WERI-Rb-1 (cell line): ENCODE measurements at regions not wholly inside any gene's neighbourhood (a gene's known extent, or its start where the extent isn't known, plus 50 kb on each side); places are given as distances from the start of the nearest gene placed in this dataset.
A peak's percentile ranks its signal among the peaks of the same experiment; 100 is the strongest.

Experiments used
- DNase-seq: peaks from one replicate; pipeline ENCODE4 v3.0.0-alpha.2; 2020
- H3K27ac ChIP-seq: fragments of 250-450 bp; sonication (Bioruptor Pico); 2 replicates; pipeline ENCODE4 v1.5.1; 2020; ENCODE audit warnings: mild to moderate bottlenecking, moderate library complexity
- H3K27me3 ChIP-seq: fragments of 250-450 bp; sonication (Bioruptor Pico); 2 replicates; pipeline ENCODE4 v1.5.1; 2021; ENCODE audit warnings: mild to moderate bottlenecking, low read depth, moderate library complexity; ENCODE audit not compliant: insufficient read depth, severe bottlenecking
- H3K36me3 ChIP-seq: fragments of 250-450 bp; sonication (Bioruptor Pico); 2 replicates; pipeline ENCODE4 v1.5.1; 2020; ENCODE audit warnings: mild to moderate bottlenecking, moderate library complexity
- H3K4me3 ChIP-seq: 2 replicates; pipeline ENCODE4 v1.5.1; 2011; ENCODE audit warnings: low read depth, mild to moderate bottlenecking, control low read depth, low read length
- H3K9me3 ChIP-seq: fragments of 250-450 bp; sonication (Bioruptor Pico); 2 replicates; pipeline ENCODE4 v1.5.1; 2021; ENCODE audit warnings: mild to moderate bottlenecking, moderate library complexity; ENCODE audit not compliant: severe bottlenecking
- CTCF ChIP-seq: IDR thresholded peaks from 2 replicates; pipeline ENCODE4 v1.5.1; 2011; ENCODE audit warnings: low read depth, mild to moderate bottlenecking, control low read depth, inconsistent platforms, low read length

- Histone ChIP-seq H3K27ac (no peak overlapping the region), H3K4me3 (no peak overlapping the region), H3K9me3 (no peaks in the 10 kb centered on the region), H3K36me3 (no peaks in the 10 kb centered on the region), H3K27me3 (no peaks in the 10 kb centered on the region)
- no peak for TF ChIP-seq CTCF
- DNase-seq: no peak
These were observed 115.2 kb upstream of the AGBL1 start for GRCh38 chr15:85964471-85964870.

GRCh38 chr15:85967553-85967952, 112.1 kb upstream of the AGBL1 start:
- Histone ChIP-seq H3K27ac (no peak overlapping the region), H3K4me3 (no peak overlapping the region), H3K9me3 (no peaks in the 10 kb centered on the region), H3K36me3 (no peaks in the 10 kb centered on the region), H3K27me3 (no peaks in the 10 kb centered on the region)
- no peak for TF ChIP-seq CTCF
- no peak for DNase-seq

GRCh38 chr15:85972805-85973540, 106.7 kb upstream of the AGBL1 start:
- H3K27ac ChIP-seq: no peak overlapping the region
- no peak for TF ChIP-seq CTCF
- no peak for DNase-seq

GRCh38 chr15:85973584-85974347, 105.9 kb upstream of the AGBL1 start:
- peak; percentile 21 for DNase-seq
- peaks cover 9% of the 10 kb centered on the region for H3K9me3 ChIP-seq
- no peak for TF ChIP-seq CTCF
- H3K27ac ChIP-seq: no peak overlapping the region
- no peaks in the 10 kb centered on the region for H3K27me3 ChIP-seq
- H3K36me3 ChIP-seq: no peaks in the 10 kb centered on the region
- no peak overlapping the region for H3K4me3 ChIP-seq

More at GRCh38 chr15:85972805-85973540, 106.7 kb upstream of the AGBL1 start:
- H3K36me3 ChIP-seq: no peaks in the 10 kb centered on the region
- no peaks in the 10 kb centered on the region for H3K27me3 ChIP-seq
- H3K9me3 ChIP-seq: peaks cover 9% of the 10 kb centered on the region
- no peak overlapping the region for H3K4me3 ChIP-seq

GRCh38 chr15:85974348-85974705, 105.3 kb upstream of the AGBL1 start:
- Histone ChIP-seq H3K27ac (no peak overlapping the region), H3K4me3 (no peak overlapping the region), H3K9me3 (peaks cover 9% of the 10 kb centered on the region), H3K27me3 (no peaks in the 10 kb centered on the region), H3K36me3 (no peaks in the 10 kb centered on the region)
- no peak for TF ChIP-seq CTCF
- DNase-seq: no peak
